H1 (cell line): ENCODE measurements at regions not wholly inside any gene's neighbourhood (a gene's known extent, or its start where the extent isn't known, plus 50 kb on each side); places are given as distances from the start of the nearest gene placed in this dataset.

Experiments
- NANOG ChIP-seq: IDR thresholded peaks from 2 replicates; pipeline ENCODE4 v1.6.1; 2011; ENCODE audit warnings: low read length, low read depth, mild to moderate bottlenecking, inconsistent platforms; ENCODE audit not compliant: insufficient read depth, poor library complexity, severe bottlenecking
- POU5F1 ChIP-seq: IDR thresholded peaks from 2 replicates; pipeline ENCODE4 v1.6.1; 2011; ENCODE audit warnings: low read depth, mild to moderate bottlenecking, low read length, moderate library complexity
- SP1 ChIP-seq: IDR thresholded peaks from 2 replicates; pipeline ENCODE4 v1.6.1; 2011; ENCODE audit warnings: low read depth, low read length
- TF ChIP-seq, protein P1 (sequence below): IDR thresholded peaks from 2 replicates; pipeline ENCODE4 v1.6.1; 2012; ENCODE audit warnings: low read length, inconsistent platforms

DNA sequence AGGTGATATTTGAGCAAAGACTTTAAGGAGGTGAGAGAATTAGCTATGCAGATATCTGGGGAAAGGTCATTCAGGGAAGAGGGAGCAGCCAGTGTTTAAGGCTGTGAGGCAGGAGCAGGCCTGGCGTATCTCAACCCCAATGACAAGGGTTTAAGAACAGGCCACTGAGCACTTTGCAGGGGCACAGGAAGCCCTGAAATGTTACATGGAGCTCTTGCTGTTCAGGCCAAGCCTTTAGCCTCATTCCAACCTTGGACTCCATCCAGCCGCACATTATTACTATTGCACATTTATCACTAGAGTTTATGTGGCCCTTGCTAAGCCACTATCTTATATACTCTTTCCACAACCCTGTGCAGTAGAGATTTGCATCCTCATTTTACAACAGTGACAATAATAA is 114.0 kb downstream of the EFNB1 start (continued):
- TF ChIP-seq POU5F1 = no peak
- no peak for TF ChIP-seq NANOG
- TF ChIP-seq, protein P1, sequence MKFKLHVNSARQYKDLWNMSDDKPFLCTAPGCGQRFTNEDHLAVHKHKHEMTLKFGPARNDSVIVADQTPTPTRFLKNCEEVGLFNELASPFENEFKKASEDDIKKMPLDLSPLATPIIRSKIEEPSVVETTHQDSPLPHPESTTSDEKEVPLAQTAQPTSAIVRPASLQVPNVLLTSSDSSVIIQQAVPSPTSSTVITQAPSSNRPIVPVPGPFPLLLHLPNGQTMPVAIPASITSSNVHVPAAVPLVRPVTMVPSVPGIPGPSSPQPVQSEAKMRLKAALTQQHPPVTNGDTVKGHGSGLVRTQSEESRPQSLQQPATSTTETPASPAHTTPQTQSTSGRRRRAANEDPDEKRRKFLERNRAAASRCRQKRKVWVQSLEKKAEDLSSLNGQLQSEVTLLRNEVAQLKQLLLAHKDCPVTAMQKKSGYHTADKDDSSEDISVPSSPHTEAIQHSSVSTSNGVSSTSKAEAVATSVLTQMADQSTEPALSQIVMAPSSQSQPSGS = no peak
- TF ChIP-seq SP1 = no peak
- TF ChIP-seq, all 59 proteins: peak for 0
